ENCODE measurements at regions not wholly inside any gene's neighbourhood (a gene's known extent, or its start where the extent isn't known, plus 50 kb on each side); places are given as distances from the start of the nearest gene placed in this dataset.

DNA sequence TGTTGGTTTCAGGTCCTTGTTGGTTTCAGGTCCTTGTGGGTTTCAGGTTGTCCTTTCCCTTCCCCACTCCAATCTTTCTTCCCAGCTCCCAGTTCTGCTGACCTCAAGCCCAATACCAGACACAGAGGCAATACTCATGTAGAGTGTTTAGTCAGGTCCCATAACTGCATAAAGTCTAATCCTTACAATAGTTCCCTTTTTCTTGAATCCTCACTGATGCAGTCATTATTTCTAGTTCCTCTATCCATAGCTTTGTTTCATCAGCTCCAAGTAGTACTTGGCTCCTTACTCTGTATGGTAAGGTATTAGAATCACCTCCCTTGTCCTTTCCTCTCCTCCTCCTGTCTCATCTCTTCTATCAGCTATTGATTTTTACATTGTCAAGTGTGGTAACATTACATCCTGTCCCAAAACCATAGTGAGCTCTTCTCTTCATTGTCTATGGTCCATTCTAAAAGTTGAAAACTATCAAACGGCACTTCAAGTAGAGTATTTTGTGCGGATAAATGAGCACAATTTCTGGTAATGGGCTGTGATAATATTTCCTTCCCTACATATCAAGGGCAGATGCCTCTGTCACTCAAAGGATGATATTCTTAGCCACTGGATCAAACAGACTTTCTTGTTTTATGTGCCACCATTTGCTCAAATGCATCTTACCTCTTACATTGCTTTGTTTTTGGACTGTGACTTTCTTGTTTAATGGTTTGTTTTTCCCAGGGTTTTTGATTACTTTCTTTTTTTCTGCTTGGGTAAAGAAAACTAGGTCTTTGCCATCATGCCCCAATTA, 57.2 kb upstream of the JDP2 start:
- Histone ChIP-seq H3K27me3 (ENCODE audit: control insufficient read depth, insufficient read depth, low read length) (peaks cover 3% of the 10 kb centered on the region), H3K4me3 (ENCODE audit: low read length) (no peak overlapping the region), H3K4me1 (ENCODE audit: control insufficient read depth, insufficient read depth, low read length) (peaks cover 51% of the 10 kb centered on the region), H3K36me3 (ENCODE audit: control insufficient read depth, insufficient read depth, low read length) (no peaks in the 10 kb centered on the region), H3K9me3 (replicated peaks; ENCODE audit: control insufficient read depth, low read depth, low read length) (no peaks in the 10 kb centered on the region), H3K27ac (ENCODE audit: low read length) (peak overlapping the region; percentile 81)
- DNase-seq, result peak; percentile 71
- no CpG with 5 or more reads among the region's 2 CpGs for WGBS (ENCODE audit: insufficient coverage)

DNA sequence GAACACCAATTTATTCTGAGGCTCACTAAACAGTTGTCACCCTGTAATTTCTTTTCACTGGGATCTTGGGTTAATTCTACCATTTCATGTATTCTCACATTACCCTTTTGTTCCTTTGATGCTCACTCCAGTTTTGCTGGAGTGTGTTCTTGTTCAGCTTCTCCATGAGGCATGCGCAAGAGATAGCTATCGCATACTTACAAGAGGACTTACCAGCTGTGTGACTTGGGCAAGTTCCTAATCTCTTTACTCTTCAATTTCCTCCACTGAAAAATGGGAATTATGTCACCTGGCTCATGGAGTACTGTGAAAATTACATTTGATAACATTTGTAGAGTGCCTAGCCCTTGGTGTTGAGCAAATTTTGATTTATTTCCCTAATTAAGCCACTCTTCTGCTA, 56.5 kb upstream of the JDP2 start:
- no peaks in the 10 kb centered on the region for H3K36me3 ChIP-seq (ENCODE audit: control insufficient read depth, insufficient read depth, low read length)
- H3K4me1 ChIP-seq (ENCODE audit: control insufficient read depth, insufficient read depth, low read length), result peaks cover 51% of the 10 kb centered on the region
- H3K4me3 ChIP-seq (ENCODE audit: low read length), result no peak overlapping the region
- H3K9me3 ChIP-seq (replicated peaks; ENCODE audit: control insufficient read depth, low read depth, low read length), result no peaks in the 10 kb centered on the region
- peak; percentile 21 for DNase-seq
- no peaks in the 10 kb centered on the region for H3K27me3 ChIP-seq (ENCODE audit: control insufficient read depth, insufficient read depth, low read length)
- WGBS (ENCODE audit: insufficient coverage), result no CpG with 5 or more reads among the region's 2 CpGs
- peak overlapping the region; percentile 81 for H3K27ac ChIP-seq (ENCODE audit: low read length)

DNA sequence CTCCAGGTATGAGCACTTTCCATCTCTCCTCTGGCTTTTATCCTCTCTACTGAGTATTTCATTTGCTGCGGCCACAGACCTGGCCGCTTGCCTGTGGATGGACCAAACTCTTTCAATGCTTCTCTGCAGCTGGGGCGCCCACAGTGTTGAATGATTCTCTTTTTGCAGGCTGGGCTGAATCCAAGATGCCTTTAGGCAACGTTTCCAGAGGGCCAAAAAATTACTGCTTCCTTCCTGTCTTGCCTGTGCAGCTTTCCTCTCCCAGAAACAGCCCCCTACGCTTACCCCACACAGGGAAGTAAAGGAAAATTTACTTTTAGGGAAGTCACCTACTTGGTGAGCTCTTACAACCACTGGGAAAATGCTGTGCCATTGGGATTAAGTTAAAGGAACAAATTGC, 55.6 kb upstream of the JDP2 start:
- Histone ChIP-seq H3K36me3 (ENCODE audit: control insufficient read depth, insufficient read depth, low read length) (no peaks in the 10 kb centered on the region), H3K27ac (ENCODE audit: low read length) (peak overlapping the region; percentile 4), H3K27me3 (ENCODE audit: control insufficient read depth, insufficient read depth, low read length) (no peaks in the 10 kb centered on the region), H3K4me3 (ENCODE audit: low read length) (no peak overlapping the region), H3K9me3 (replicated peaks; ENCODE audit: control insufficient read depth, low read depth, low read length) (no peaks in the 10 kb centered on the region), H3K4me1 (ENCODE audit: control insufficient read depth, insufficient read depth, low read length) (peaks cover 46% of the 10 kb centered on the region)
- 19% methylated on average over 3 of the region's 5 CpGs for WGBS (ENCODE audit: insufficient coverage)
- DNase-seq, result peak; percentile 83

DNA sequence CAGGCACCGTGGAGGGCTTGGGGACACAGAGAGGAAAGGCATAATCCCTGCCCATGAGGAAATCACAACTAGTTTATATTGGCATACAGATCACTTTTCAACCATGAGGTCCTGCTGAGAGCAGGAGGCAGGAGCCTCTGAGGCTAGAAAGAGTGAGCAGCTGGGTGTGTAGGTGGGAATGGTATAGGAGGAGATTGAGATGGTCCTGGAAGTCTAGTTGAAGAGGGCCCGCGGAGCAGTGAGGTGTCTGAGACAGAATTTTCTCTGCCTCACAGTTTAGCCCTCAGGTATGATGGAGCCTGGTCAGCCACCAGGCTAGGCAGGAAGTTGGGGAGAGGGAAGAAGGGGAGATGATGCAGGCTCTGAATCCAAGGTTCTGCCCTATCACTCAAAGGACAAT, 54.7 kb upstream of the JDP2 start:
- Histone ChIP-seq H3K4me1 (ENCODE audit: control insufficient read depth, insufficient read depth, low read length) (peaks cover 40% of the 10 kb centered on the region), H3K27ac (ENCODE audit: low read length) (no peak overlapping the region), H3K36me3 (ENCODE audit: control insufficient read depth, insufficient read depth, low read length) (no peaks in the 10 kb centered on the region), H3K27me3 (ENCODE audit: control insufficient read depth, insufficient read depth, low read length) (no peaks in the 10 kb centered on the region), H3K9me3 (replicated peaks; ENCODE audit: control insufficient read depth, low read depth, low read length) (no peaks in the 10 kb centered on the region), H3K4me3 (ENCODE audit: low read length) (no peak overlapping the region)
- no peak for DNase-seq
- WGBS (ENCODE audit: insufficient coverage), result no CpG with 5 or more reads among the region's 3 CpGs

- DNase-seq, result no peak
- WGBS (ENCODE audit: insufficient coverage), result 71% methylated on average over 1 of the region's 1 CpG
- H3K4me3 ChIP-seq (ENCODE audit: low read length), result no peak overlapping the region
- no peaks in the 10 kb centered on the region for H3K36me3 ChIP-seq (ENCODE audit: control insufficient read depth, insufficient read depth, low read length)
- H3K27me3 ChIP-seq (ENCODE audit: control insufficient read depth, insufficient read depth, low read length), result no peaks in the 10 kb centered on the region
- peaks cover 35% of the 10 kb centered on the region for H3K4me1 ChIP-seq (ENCODE audit: control insufficient read depth, insufficient read depth, low read length)
- H3K27ac ChIP-seq (ENCODE audit: low read length), result no peak overlapping the region
- no peaks in the 10 kb centered on the region for H3K9me3 ChIP-seq (replicated peaks; ENCODE audit: control insufficient read depth, low read depth, low read length)
These were observed 54.2 kb upstream of the JDP2 start for GRCh38 chr14:75373616-75374015.

GRCh38 chr14:75374911-75375310, 52.9 kb upstream of the JDP2 start:
- no peak for DNase-seq

DNA sequence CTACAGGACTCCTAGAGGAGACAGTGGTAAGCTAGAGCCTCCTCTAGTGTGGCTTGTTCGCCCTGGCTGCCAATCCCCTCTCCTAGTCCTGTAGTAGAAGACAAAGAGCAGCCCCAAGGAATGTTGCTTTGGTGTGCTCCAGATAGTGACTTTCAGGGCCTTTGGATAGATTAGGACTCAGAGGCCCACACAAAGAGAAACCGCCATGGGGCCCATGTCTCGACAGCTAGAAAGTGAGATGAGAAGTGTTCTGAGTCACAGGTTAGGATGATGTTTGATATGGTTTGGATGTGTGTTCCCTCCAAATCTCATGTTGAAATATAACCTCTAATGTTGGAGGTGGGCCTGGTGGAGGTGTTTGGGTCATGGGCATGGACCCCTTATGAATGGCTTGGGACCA, 51.8 kb upstream of the JDP2 start:
- Histone ChIP-seq H3K27me3 (ENCODE audit: control insufficient read depth, insufficient read depth, low read length) (no peaks in the 10 kb centered on the region), H3K9me3 (replicated peaks; ENCODE audit: control insufficient read depth, low read depth, low read length) (no peaks in the 10 kb centered on the region), H3K36me3 (ENCODE audit: control insufficient read depth, insufficient read depth, low read length) (no peaks in the 10 kb centered on the region), H3K4me3 (ENCODE audit: low read length) (no peak overlapping the region), H3K27ac (ENCODE audit: low read length) (no peak overlapping the region), H3K4me1 (ENCODE audit: control insufficient read depth, insufficient read depth, low read length) (peaks cover 25% of the 10 kb centered on the region)
- no peak for DNase-seq
- no CpG with 5 or more reads among the region's 3 CpGs for WGBS (ENCODE audit: insufficient coverage)

More at GRCh38 chr14:75374911-75375310, 52.9 kb upstream of the JDP2 start:
- WGBS (ENCODE audit: insufficient coverage), result no CpG with 5 or more reads among the region's 1 CpG
- Histone ChIP-seq H3K9me3 (replicated peaks; ENCODE audit: control insufficient read depth, low read depth, low read length) (no peaks in the 10 kb centered on the region), H3K4me3 (ENCODE audit: low read length) (no peak overlapping the region), H3K4me1 (ENCODE audit: control insufficient read depth, insufficient read depth, low read length) (peaks cover 26% of the 10 kb centered on the region), H3K36me3 (ENCODE audit: control insufficient read depth, insufficient read depth, low read length) (no peaks in the 10 kb centered on the region), H3K27ac (ENCODE audit: low read length) (no peak overlapping the region), H3K27me3 (ENCODE audit: control insufficient read depth, insufficient read depth, low read length) (no peaks in the 10 kb centered on the region)

All from muscle of leg (tissue), 3 donors.